ENCODE measurements at regions not wholly inside any gene's neighbourhood (a gene's known extent, or its start where the extent isn't known, plus 50 kb on each side); places are given as distances from the start of the nearest gene placed in this dataset.

GRCh38 chr5:124883681-124884080 is 137.2 kb upstream of the ZNF608 start:
- TF ChIP-seq CTCF (IDR thresholded peaks at IDR 0.05) (no peak), POLR2A (IDR thresholded peaks at IDR 0.05) (no peak)
